SHP77 treated with DMSO at 0.1 percent for 48 hours (cell line): ENCODE measurements at regions not wholly inside any gene's neighbourhood (a gene's known extent, or its start where the extent isn't known, plus 50 kb on each side); places are given as distances from the start of the nearest gene placed in this dataset.

Experiments
- DNase-seq: peaks from one replicate; lab custom pipeline; 2025; lab: John Stamatoyannopoulos, UW

DNA sequence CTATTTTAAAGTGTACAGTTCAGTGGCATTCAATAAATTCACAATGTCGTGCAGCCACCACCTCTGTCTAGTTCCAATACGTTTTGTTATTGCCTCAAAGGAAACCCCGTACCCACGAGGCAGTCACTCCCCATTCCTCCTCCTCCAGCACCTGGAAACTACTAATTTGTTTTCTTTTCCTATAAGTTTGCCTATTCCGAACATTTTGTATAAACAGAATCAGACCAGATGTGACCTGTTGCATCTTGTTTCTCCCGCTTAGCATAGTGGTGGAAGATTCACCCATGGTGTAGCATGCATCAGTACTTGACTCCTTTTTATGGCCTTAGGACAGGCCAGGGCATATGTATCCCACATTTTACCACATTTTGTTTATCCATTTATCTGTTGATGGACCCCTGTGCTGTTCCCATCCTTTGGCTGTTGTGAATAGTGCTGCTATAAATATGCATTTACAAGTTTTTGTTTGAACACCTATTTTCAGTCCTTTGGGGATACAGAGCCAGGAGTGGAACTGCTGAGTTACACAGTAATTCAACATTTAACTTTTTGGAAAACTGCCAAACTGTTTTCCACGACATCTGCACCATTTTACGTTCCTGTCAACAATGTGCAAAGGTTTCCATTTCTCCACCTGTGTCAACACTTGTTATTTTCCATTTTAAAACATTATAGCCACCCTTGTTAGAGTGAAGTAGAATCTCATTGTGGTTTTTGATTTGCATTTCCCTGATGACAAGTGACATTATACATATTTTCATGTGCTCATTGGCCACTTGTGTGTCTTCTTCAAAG, 57.8 kb upstream of the STX18 start:
- peak; percentile 65 for DNase-seq

- no peak for DNase-seq
These were observed 57.1 kb upstream of the STX18 start for GRCh38 chr4:4598851-4599411.

- no peak for DNase-seq
These were observed 54.9 kb upstream of the STX18 start for GRCh38 chr4:4596720-4597119.

GRCh38 chr4:4595252-4595651, 53.4 kb upstream of the STX18 start:
- DNase-seq = no peak

DNA sequence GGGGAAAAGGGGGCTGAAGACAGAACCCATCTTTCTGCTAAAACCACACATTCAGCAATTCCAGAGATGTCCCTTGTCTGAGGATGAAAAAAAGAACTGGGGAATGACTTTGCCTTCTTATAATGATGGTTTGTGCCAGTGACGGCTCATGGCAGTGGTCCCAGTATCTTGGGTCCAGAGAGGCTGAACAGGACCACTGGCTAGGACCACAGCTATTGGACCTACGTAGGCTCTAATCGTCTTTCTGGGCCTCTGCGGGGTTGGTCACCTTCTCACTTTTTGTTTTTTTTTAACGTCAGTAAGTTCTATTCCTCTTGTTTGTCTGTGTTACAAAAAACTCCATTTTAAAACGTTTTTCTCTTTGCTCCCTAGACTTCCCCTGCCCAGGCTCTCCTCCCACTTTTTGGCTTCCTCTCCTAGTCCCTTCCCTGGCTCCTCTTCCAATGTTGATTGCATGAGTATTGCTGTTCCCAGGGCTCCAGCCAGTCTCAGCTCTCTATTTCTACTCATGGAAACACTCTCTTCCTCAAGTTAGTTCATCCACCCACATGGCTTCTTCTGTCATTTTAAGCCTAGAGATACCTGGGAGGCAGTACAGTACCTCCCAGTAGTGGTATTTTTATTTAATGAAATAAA, 52.6 kb upstream of the STX18 start:
- DNase-seq = no peak

DNA sequence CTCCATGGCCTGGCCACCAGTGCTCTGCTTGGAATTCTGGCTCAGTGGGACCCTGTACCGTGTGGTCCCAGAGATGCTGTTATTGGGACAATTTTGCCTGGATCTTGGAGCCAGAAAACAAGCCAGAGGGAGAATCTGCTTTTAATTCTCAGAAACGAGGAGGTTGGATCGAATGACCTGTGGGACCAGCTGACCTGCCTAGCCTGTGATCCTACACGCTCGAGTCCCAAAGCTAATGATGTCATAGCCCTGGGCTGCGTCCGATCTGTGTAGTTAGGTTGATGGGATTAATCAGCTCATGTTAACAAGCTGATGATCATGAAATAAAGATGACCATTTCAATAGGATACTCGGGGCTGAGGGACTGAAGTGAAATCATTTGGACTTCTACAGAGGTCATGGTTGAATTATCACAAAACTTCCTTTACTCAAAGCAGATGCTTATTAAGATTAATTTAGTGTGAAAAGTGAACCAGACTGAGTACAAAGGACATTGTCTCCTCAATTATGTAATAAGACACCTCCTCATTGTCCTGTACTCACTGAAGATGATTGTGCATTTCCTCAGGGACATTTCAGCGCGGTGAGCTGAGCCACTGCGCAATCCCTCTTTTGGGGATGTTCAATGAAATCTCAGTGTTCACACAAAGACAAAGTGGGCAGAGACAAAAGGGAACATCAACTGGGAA, 51.9 kb upstream of the STX18 start:
- no peak for DNase-seq

- no peak for DNase-seq
These were observed 50.6 kb upstream of the STX18 start for GRCh38 chr4:4592414-4592813.
